DOHH2 (cell line): ENCODE measurements at regions not wholly inside any gene's neighbourhood (a gene's known extent, or its start where the extent isn't known, plus 50 kb on each side); places are given as distances from the start of the nearest gene placed in this dataset.

Experiments
- EZH2phosphoT487 ChIP-seq: fragments of 200-600 bp; sonication (generic); IDR thresholded peaks from 2 replicates; pipeline ENCODE4 v1.6.1; 2017; ENCODE audit warnings: borderline replicate concordance, mild to moderate bottlenecking, antibody characterized with exemption, low read length, moderate library complexity, mixed read lengths
- TF ChIP-seq, protein P1 (sequence below): fragments of 200-600 bp; sonication (generic); IDR thresholded peaks from one replicate; pipeline ENCODE4 v1.5.1; 2014; ENCODE audit warnings: antibody characterized with exemption, mild to moderate bottlenecking, low read depth, low read length; ENCODE audit not compliant: poor library complexity, severe bottlenecking

DNA sequence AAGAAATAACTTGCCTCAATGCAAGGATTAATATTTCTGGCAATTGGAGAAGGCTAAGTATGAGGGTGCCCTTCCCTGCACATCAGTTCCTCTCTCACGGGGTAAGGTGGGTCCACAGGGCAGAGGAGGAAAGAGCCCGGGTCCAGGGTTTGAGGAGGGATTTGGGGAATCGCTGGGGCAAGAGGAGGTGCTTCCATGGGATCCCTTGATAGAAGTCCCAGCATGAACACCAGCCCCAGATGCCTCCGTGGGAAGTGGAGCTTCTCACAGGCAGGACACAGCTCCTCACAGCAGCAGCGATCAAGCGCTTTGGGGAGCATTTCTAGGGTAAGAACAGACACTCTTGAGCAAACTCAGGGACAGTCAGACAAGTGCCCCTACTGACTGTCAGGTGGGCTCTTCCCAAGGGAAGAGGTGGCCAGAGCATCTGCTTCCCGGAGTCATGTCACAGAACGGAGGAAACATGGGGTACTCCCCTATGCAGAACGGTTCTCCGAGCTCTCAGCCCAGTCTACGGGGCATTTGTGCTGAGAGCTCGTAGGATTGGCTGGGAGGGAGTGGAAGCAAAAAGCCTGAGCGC lies 218.9 kb upstream of the ARL4C start:
- TF ChIP-seq, protein P1, sequence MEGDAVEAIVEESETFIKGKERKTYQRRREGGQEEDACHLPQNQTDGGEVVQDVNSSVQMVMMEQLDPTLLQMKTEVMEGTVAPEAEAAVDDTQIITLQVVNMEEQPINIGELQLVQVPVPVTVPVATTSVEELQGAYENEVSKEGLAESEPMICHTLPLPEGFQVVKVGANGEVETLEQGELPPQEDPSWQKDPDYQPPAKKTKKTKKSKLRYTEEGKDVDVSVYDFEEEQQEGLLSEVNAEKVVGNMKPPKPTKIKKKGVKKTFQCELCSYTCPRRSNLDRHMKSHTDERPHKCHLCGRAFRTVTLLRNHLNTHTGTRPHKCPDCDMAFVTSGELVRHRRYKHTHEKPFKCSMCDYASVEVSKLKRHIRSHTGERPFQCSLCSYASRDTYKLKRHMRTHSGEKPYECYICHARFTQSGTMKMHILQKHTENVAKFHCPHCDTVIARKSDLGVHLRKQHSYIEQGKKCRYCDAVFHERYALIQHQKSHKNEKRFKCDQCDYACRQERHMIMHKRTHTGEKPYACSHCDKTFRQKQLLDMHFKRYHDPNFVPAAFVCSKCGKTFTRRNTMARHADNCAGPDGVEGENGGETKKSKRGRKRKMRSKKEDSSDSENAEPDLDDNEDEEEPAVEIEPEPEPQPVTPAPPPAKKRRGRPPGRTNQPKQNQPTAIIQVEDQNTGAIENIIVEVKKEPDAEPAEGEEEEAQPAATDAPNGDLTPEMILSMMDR, result no peak
- no peak for TF ChIP-seq EZH2phosphoT487
